ACHN (cell line): ENCODE measurements at regions not wholly inside any gene's neighbourhood (a gene's known extent, or its start where the extent isn't known, plus 50 kb on each side); places are given as distances from the start of the nearest gene placed in this dataset.
"Not testable (repeated sequence)": the region's sequence is repeated elsewhere in the genome, so short reads cannot be mapped to it uniquely, and the experiment has no call there.

ENCODE experiments used
- DNase-seq: peaks from one replicate; pipeline ENCODE4 v3.0.0-alpha.2; 2015
- in situ Hi-C: cut with HindIII; loops from 2 replicates; pipeline ENCODE4 v1.10.0; 2017; ENCODE audit warnings: low sequenced_read_pairs, low pct_ligation_motif_present, low pct_unique_long_range_greater_than_20kb

GRCh38 chr3:72633534-72633933 is 214.7 kb downstream of the SHQ1 start:
- no peak for DNase-seq
- in situ Hi-C loops = no loop called here

- in situ Hi-C loops = no loop called here
- DNase-seq = no peak
Measured at GRCh38 chr3:72633121-72633520, 215.1 kb downstream of the SHQ1 start.

GRCh38 chr3:72632129-72632528 is 216.1 kb downstream of the SHQ1 start:
- in situ Hi-C loops = no loop called here
- DNase-seq = no peak

- in situ Hi-C loops = no loop called here
Measured at GRCh38 chr3:72630969-72631344, 217.3 kb downstream of the SHQ1 start.

GRCh38 chr3:72630327-72630968 is 217.8 kb downstream of the SHQ1 start:
- no peak for DNase-seq
- in situ Hi-C loops = no loop called here

More at GRCh38 chr3:72630969-72631344, 217.3 kb downstream of the SHQ1 start:
- no peak for DNase-seq

- in situ Hi-C loops = no loop called here
- DNase-seq = no peak
Measured at GRCh38 chr3:72629191-72629631, 219.0 kb downstream of the SHQ1 start.

- DNase-seq = no peak
Measured at GRCh38 chr3:72628065-72628464, 220.2 kb downstream of the SHQ1 start.

GRCh38 chr3:72627271-72627670 is 221.0 kb downstream of the SHQ1 start:
- in situ Hi-C loops = no loop called here
- no peak for DNase-seq

More at GRCh38 chr3:72628065-72628464, 220.2 kb downstream of the SHQ1 start:
- in situ Hi-C loops = no loop called here

GRCh38 chr3:72625602-72626337 is 222.5 kb downstream of the SHQ1 start:
- in situ Hi-C loops = no loop called here

GRCh38 chr3:72624656-72625055 is 223.6 kb downstream of the SHQ1 start:
- no peak for DNase-seq
- in situ Hi-C loops = no loop called here

More at GRCh38 chr3:72625602-72626337, 222.5 kb downstream of the SHQ1 start:
- peak; percentile 87 for DNase-seq

GRCh38 chr3:72618739-72619138 is 229.5 kb downstream of the SHQ1 start:
- DNase-seq = no peak
- in situ Hi-C loops = no loop called here

GRCh38 chr3:72617424-72618024 is 230.7 kb downstream of the SHQ1 start:
- in situ Hi-C loops = no loop called here
- DNase-seq = no peak

GRCh38 chr3:72615776-72616175 is 232.5 kb downstream of the SHQ1 start:
- in situ Hi-C loops = no loop called here
- no peak for DNase-seq

- DNase-seq = no peak
- in situ Hi-C loops = no loop called here
Measured at GRCh38 chr3:72615182-72615581, 233.1 kb downstream of the SHQ1 start.

- in situ Hi-C loops = no loop called here
- DNase-seq = no peak
Measured at GRCh38 chr3:72614394-72615074, 233.7 kb downstream of the SHQ1 start.

GRCh38 chr3:72613871-72614270 is 234.4 kb downstream of the SHQ1 start:
- in situ Hi-C loops = no loop called here
- DNase-seq = no peak

- in situ Hi-C loops, DNase-seq: not testable (repeated sequence)
Measured at GRCh38 chr3:72609114-72609513, 239.1 kb downstream of the SHQ1 start.

GRCh38 chr3:72606005-72606800 is 242.0 kb downstream of the SHQ1 start:
- DNase-seq = no peak
- in situ Hi-C loops = no loop called here
